Neural cell (in vitro differentiated cells): ENCODE measurements at regions not wholly inside any gene's neighbourhood (a gene's known extent, or its start where the extent isn't known, plus 50 kb on each side); places are given as distances from the start of the nearest gene placed in this dataset.

ENCODE experiments used
- H2AFZ ChIP-seq: fragments of 200-600, 300-800 bp; sonication (generic), shearing (Covaris generic); 2 replicates; pipeline ENCODE4 v1.6.0; 2014; ENCODE audit warnings: low read depth, mild to moderate bottlenecking, antibody characterized with exemption, low read length, moderate library complexity
- H3F3A ChIP-seq: fragments of 200-600 bp; shearing (Covaris generic); 2 replicates; pipeline ENCODE4 v1.6.1; 2016; ENCODE audit warnings: mild to moderate bottlenecking, moderate library complexity, mixed read lengths, antibody characterized with exemption, low read length; ENCODE audit not compliant: insufficient read depth, poor library complexity, severe bottlenecking
- H3K27ac ChIP-seq: fragments of 200-600, 300-800 bp; sonication (generic), shearing (Covaris generic); 2 replicates; pipeline ENCODE4 v1.5.1; 2014; ENCODE audit warnings: mild to moderate bottlenecking, low read length, moderate library complexity
- H3K27me3 ChIP-seq: fragments of 300-800, 200-600 bp; sonication (generic), shearing (Covaris generic); 2 replicates; pipeline ENCODE4 v1.6.0; 2014; ENCODE audit warnings: mild to moderate bottlenecking, low read depth, low read length, moderate library complexity; ENCODE audit not compliant: insufficient read depth
- H3K36me3 ChIP-seq: fragments of 300-800, 200-600 bp; sonication (generic), shearing (Covaris generic); 2 replicates; pipeline ENCODE4 v1.5.1; 2014; ENCODE audit warnings: mild to moderate bottlenecking, antibody characterized with exemption, low read length, moderate library complexity; ENCODE audit not compliant: insufficient read depth
- H3K4me2 ChIP-seq: fragments of 300-800, 200-600 bp; sonication (generic), shearing (Covaris generic); 2 replicates; pipeline ENCODE4 v1.6.0; 2014; ENCODE audit warnings: mild to moderate bottlenecking, low read length
- H3K4me3 ChIP-seq: fragments of 300-800, 200-600 bp; sonication (generic), shearing (Covaris generic); 2 replicates; pipeline ENCODE4 v1.5.1; 2014; ENCODE audit warnings: mild to moderate bottlenecking, low read length, moderate library complexity
- H3K79me2 ChIP-seq: fragments of 200-600 bp; shearing (Covaris generic); replicated peaks from 2 replicates; pipeline ENCODE4 v1.6.0; 2014; ENCODE audit warnings: mild to moderate bottlenecking, low read length, moderate library complexity; ENCODE audit not compliant: insufficient read depth
- H3K9ac ChIP-seq: fragments of 300-800, 200-600 bp; sonication (generic), shearing (Covaris generic); 2 replicates; pipeline ENCODE4 v1.6.1; 2016; ENCODE audit warnings: mild to moderate bottlenecking, low read length, mixed read lengths
- H3K9me2 ChIP-seq: fragments of 200-600 bp; shearing (Covaris generic); 2 replicates; pipeline ENCODE4 v1.6.1; 2016; ENCODE audit warnings: mild to moderate bottlenecking, low read length, mixed read lengths; ENCODE audit not compliant: insufficient read depth
- H3K9me3 ChIP-seq: fragments of 200-600, 300-800 bp; sonication (generic), shearing (Covaris generic); 2 replicates; pipeline ENCODE4 v1.6.1; 2016; ENCODE audit warnings: mild to moderate bottlenecking, mixed run types, low read length, moderate library complexity, mixed read lengths
- H4K20me1 ChIP-seq: fragments of 200-600 bp; shearing (Covaris generic); 2 replicates; pipeline ENCODE4 v1.6.1; 2016; ENCODE audit warnings: mild to moderate bottlenecking, mixed run types; ENCODE audit not compliant: insufficient read depth
- EP300 ChIP-seq: fragments of 450-650 bp; conservative IDR thresholded peaks from 2 replicates; pipeline ENCODE4 v1.6.1; 2014; ENCODE audit warnings: antibody characterized with exemption, mild to moderate bottlenecking, moderate library complexity; ENCODE audit not compliant: poor library complexity, severe bottlenecking
- EZH2 ChIP-seq: fragments of 200-600, 300-800 bp; shearing (Covaris generic), sonication (generic); IDR thresholded peaks from 2 replicates; pipeline ENCODE4 v1.6.1; 2014; ENCODE audit warnings: antibody characterized with exemption, low read length, borderline replicate concordance, mild to moderate bottlenecking; ENCODE audit not compliant: insufficient read depth, poor library complexity, severe bottlenecking
- MXI1 ChIP-seq: fragments of 450-650 bp; conservative IDR thresholded peaks from 2 replicates; pipeline ENCODE4 v1.6.1; 2014; ENCODE audit warnings: antibody characterized with exemption, mild to moderate bottlenecking; ENCODE audit not compliant: poor library complexity, severe bottlenecking
- POLR2AphosphoS5 ChIP-seq: IDR thresholded peaks from 2 replicates; pipeline ENCODE4 v1.6.1; 2012
- RAD21 ChIP-seq: fragments of 450-650 bp; conservative IDR thresholded peaks from 2 replicates; pipeline ENCODE4 v1.6.1; 2014; ENCODE audit warnings: antibody characterized with exemption, mild to moderate bottlenecking, moderate library complexity
- REST ChIP-seq: IDR thresholded peaks from 2 replicates; pipeline ENCODE4 v1.6.1; 2012; ENCODE audit warnings: borderline replicate concordance
- SMC3 ChIP-seq: fragments of 450-650 bp; conservative IDR thresholded peaks from 2 replicates; pipeline ENCODE4 v1.6.1; 2014; ENCODE audit warnings: antibody characterized with exemption, mild to moderate bottlenecking, moderate library complexity; ENCODE audit not compliant: poor library complexity
- TAF1 ChIP-seq: IDR thresholded peaks from 2 replicates; pipeline ENCODE4 v1.6.1; 2012; ENCODE audit warnings: low read depth
- TF ChIP-seq, protein P1 (sequence below): fragments of 450-650 bp; IDR thresholded peaks from 2 replicates; pipeline ENCODE4 v1.5.1; 2014; ENCODE audit warnings: antibody characterized with exemption, mild to moderate bottlenecking, moderate library complexity; ENCODE audit not compliant: poor library complexity, severe bottlenecking

DNA sequence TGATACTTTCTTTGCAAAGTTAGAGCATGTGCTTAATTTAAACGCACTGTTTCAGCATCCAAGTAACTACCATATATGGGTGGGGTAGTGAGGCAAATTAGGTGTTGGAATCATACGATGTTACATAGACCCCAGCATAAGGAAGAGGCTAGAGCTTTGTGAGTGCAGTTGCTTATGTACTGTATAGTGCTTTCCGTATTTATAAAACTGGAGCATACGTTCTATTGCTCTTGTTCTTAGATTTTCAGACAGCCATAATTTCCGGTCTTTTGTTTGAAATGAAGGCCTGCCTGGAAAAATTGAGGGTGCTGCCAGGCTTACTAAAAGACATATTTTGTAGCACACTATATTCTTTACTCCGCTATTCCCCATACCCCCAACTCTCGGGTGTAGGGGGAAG, 335.7 kb downstream of the FOXG1 start (continued):
- TF ChIP-seq EZH2 (no peak), EP300 (no peak)

DNA sequence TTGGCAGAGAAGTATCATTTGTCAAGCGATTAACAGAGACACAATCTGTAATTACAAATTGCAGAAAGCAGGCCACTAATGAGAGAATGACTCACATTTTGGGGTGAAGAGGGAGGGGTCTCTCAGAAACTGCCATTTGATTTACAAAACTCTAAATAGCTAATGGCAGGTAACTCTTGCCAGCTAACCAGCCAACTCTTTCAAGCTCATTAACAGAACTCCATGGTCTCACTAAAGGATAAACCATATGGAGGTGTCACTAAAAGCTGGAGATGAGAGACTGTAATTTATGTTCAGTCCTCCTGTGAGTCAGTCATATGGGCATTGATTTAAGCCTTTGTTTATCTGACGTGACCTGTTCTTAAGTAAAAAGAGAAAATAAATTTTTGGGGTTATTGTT, 336.4 kb downstream of the FOXG1 start:
- no peaks in the 10 kb centered on the region for H3K79me2 ChIP-seq

More for the DNA sequence above, 336.4 kb downstream of the FOXG1 start:
- TF ChIP-seq RAD21 (no peak), EP300 (no peak), TAF1 (no peak), MXI1 (no peak), REST (no peak), POLR2AphosphoS5 (no peak), SMC3 (no peak), EZH2 (no peak)
- TF ChIP-seq, protein P1, sequence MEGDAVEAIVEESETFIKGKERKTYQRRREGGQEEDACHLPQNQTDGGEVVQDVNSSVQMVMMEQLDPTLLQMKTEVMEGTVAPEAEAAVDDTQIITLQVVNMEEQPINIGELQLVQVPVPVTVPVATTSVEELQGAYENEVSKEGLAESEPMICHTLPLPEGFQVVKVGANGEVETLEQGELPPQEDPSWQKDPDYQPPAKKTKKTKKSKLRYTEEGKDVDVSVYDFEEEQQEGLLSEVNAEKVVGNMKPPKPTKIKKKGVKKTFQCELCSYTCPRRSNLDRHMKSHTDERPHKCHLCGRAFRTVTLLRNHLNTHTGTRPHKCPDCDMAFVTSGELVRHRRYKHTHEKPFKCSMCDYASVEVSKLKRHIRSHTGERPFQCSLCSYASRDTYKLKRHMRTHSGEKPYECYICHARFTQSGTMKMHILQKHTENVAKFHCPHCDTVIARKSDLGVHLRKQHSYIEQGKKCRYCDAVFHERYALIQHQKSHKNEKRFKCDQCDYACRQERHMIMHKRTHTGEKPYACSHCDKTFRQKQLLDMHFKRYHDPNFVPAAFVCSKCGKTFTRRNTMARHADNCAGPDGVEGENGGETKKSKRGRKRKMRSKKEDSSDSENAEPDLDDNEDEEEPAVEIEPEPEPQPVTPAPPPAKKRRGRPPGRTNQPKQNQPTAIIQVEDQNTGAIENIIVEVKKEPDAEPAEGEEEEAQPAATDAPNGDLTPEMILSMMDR = no peak
- H3K4me2 ChIP-seq = no peak overlapping the region
- H3K27ac ChIP-seq = no peak overlapping the region
- H3K27me3 ChIP-seq = no peaks in the 10 kb centered on the region
- no peaks in the 10 kb centered on the region for H4K20me1 ChIP-seq
- H3K36me3 ChIP-seq = no peaks in the 10 kb centered on the region
- no peak overlapping the region for H3K9ac ChIP-seq
- no peaks in the 10 kb centered on the region for H3K9me2 ChIP-seq
- no peak overlapping the region for H3K4me3 ChIP-seq
- no peaks in the 10 kb centered on the region for H3F3A ChIP-seq
- H3K9me3 ChIP-seq = no peaks in the 10 kb centered on the region
- H2AFZ ChIP-seq = no peak overlapping the region
